GM23338 (cell line): ENCODE measurements at regions not wholly inside any gene's neighbourhood (a gene's known extent, or its start where the extent isn't known, plus 50 kb on each side); places are given as distances from the start of the nearest gene placed in this dataset.

Experiments
- ATAC-seq: fragments of 200-7000 bp; cut with Tn5 transposase; 3 replicates; pipeline ENCODE4 v1.9.1; 2020
- DNase-seq: peaks from one replicate; pipeline ENCODE4 v3.0.0-alpha.2; 2015; ENCODE audit warnings: low spot score
- H2AFZ ChIP-seq: fragments of 200-600 bp; sonication (generic); 2 replicates; pipeline ENCODE4 v1.8.0; 2016; ENCODE audit warnings: antibody characterized with exemption, mild to moderate bottlenecking, moderate library complexity
- H3F3A ChIP-seq: fragments of 200-600 bp; sonication (generic); replicated peaks from 2 replicates; pipeline ENCODE4 v1.8.0; 2017; ENCODE audit warnings: antibody characterized with exemption, mixed run types, low read depth
- H3K27ac ChIP-seq: fragments of 200-600 bp; sonication (generic); 2 replicates; pipeline ENCODE4 v1.6.1; 2016; ENCODE audit warnings: low read depth
- H3K27me3 ChIP-seq: fragments of 200-600 bp; sonication (generic); 2 replicates; pipeline ENCODE4 v1.8.0; 2016; ENCODE audit warnings: mild to moderate bottlenecking, mixed run types, moderate library complexity; ENCODE audit not compliant: insufficient read depth
- H3K36me3 ChIP-seq: fragments of 200-600 bp; sonication (generic); 2 replicates; pipeline ENCODE4 v1.8.0; 2016; ENCODE audit warnings: mild to moderate bottlenecking; ENCODE audit not compliant: insufficient read depth
- H3K4me1 ChIP-seq: fragments of 200-600 bp; sonication (generic); 2 replicates; pipeline ENCODE4 v1.8.0; 2016; ENCODE audit warnings: mild to moderate bottlenecking, moderate library complexity; ENCODE audit not compliant: insufficient read depth
- H3K4me2 ChIP-seq: fragments of 200-600 bp; sonication (generic); 2 replicates; pipeline ENCODE4 v1.7.1; 2017; ENCODE audit warnings: mixed run types
- H3K4me3 ChIP-seq: fragments of 200-600 bp; sonication (generic); 2 replicates; pipeline ENCODE4 v1.6.1; 2016; ENCODE audit warnings: mixed run types
- H3K79me2 ChIP-seq: fragments of 200-600 bp; sonication (generic); replicated peaks from 2 replicates; pipeline ENCODE4 v1.8.0; 2017; ENCODE audit warnings: mild to moderate bottlenecking; ENCODE audit not compliant: insufficient read depth
- H3K9me2 ChIP-seq: fragments of 200-600 bp; sonication (generic); 2 replicates; pipeline ENCODE4 v1.8.0; 2017; ENCODE audit not compliant: insufficient read depth
- H4K20me1 ChIP-seq: fragments of 200-600 bp; sonication (generic); replicated peaks from 2 replicates; pipeline ENCODE4 v1.8.0; 2017; ENCODE audit warnings: mild to moderate bottlenecking; ENCODE audit not compliant: insufficient read depth
- H3K27ac Mint-ChIP-seq: 2 replicates; pipeline ENCODE4 v1.8.0; 2020; ENCODE audit warnings: inconsistent platforms, mild to moderate bottlenecking, moderate library complexity, mixed read lengths
- H3K27me3 Mint-ChIP-seq: 3 replicates; pipeline ENCODE4 v1.8.0; 2022; ENCODE audit warnings: low read depth, mild to moderate bottlenecking, moderate library complexity, mixed read lengths, inconsistent platforms; ENCODE audit not compliant: insufficient read depth, poor library complexity
- H3K36me3 Mint-ChIP-seq: 3 replicates; pipeline ENCODE4 v1.8.0; 2021; ENCODE audit warnings: low read depth, mild to moderate bottlenecking, inconsistent platforms, moderate library complexity, mixed read lengths
- H3K4me1 Mint-ChIP-seq: 3 replicates; pipeline ENCODE4 v1.8.0; 2020; ENCODE audit warnings: mild to moderate bottlenecking, inconsistent platforms, mixed read lengths
- H3K4me3 Mint-ChIP-seq: 3 replicates; pipeline ENCODE4 v1.8.0; 2021; ENCODE audit warnings: moderate library complexity, mild to moderate bottlenecking, inconsistent platforms, mixed read lengths
- H3K9me3 Mint-ChIP-seq: 3 replicates; pipeline ENCODE4 v1.8.0; 2020; ENCODE audit warnings: moderate library complexity, mild to moderate bottlenecking, inconsistent platforms, mixed read lengths
- EZH2 ChIP-seq: fragments of 200-600 bp; sonication (generic); IDR thresholded peaks from one replicate; pipeline ENCODE4 v1.8.0; 2017; ENCODE audit warnings: antibody characterized with exemption, mild to moderate bottlenecking, low read depth; ENCODE audit not compliant: unreplicated experiment
- EZH2phosphoT487 ChIP-seq: fragments of 200-600 bp; sonication (generic); IDR thresholded peaks from one replicate; pipeline ENCODE4 v1.8.1; 2018; ENCODE audit warnings: antibody characterized with exemption; ENCODE audit not compliant: unreplicated experiment
- JUNB ChIP-seq: IDR thresholded peaks from one replicate; pipeline ENCODE4 v1.6.1; 2016; ENCODE audit warnings: antibody characterized with exemption; ENCODE audit not compliant: unreplicated experiment
- POLR2AphosphoS5 ChIP-seq: IDR thresholded peaks from 2 replicates; pipeline ENCODE4 v1.6.1; 2016; ENCODE audit warnings: antibody characterized with exemption, low read depth
- REST ChIP-seq: IDR thresholded peaks from one replicate; pipeline ENCODE4 v1.6.1; 2018; ENCODE audit warnings: antibody characterized with exemption; ENCODE audit not compliant: unreplicated experiment
- ZNF462 ChIP-seq: fragments of 250-450 bp; sonication (Bioruptor Pico); IDR thresholded peaks from 2 replicates; pipeline ENCODE4 v1.5.0; 2020; ENCODE audit warnings: mild to moderate bottlenecking, moderate library complexity

GRCh38 chr4:18441676-18442075, 420.1 kb upstream of the LCORL start (continued):
- TF ChIP-seq ZNF462 (CRISPR knock-in tag) (no peak), EZH2 (no peak), REST (no peak)

GRCh38 chr4:18441203-18441590, 419.6 kb upstream of the LCORL start:
- H3K4me3 ChIP-seq, result no peak overlapping the region
- no peak overlapping the region for H2AFZ ChIP-seq
- peaks cover 10% of the 10 kb centered on the region for H3K9me3 Mint-ChIP-seq
- peaks cover 9% of the 10 kb centered on the region; the same call in 1 of the 3 replicates for H3K36me3 Mint-ChIP-seq
- ATAC-seq (no peak), DNase-seq (no peak)
- H3K27me3 Mint-ChIP-seq, result peaks cover 4% of the 10 kb centered on the region
- no peaks in the 10 kb centered on the region for H3K27me3 ChIP-seq
- peaks cover 6% of the 10 kb centered on the region; the same call in 1 of the 2 replicates for H3K4me1 ChIP-seq
- H4K20me1 ChIP-seq, result no peaks in the 10 kb centered on the region
- peaks cover 10% of the 10 kb centered on the region for H3K4me1 Mint-ChIP-seq
- H3K27ac ChIP-seq, result no peak overlapping the region
- no peak overlapping the region for H3K27ac Mint-ChIP-seq
- no peaks in the 10 kb centered on the region for H3F3A ChIP-seq
- no peaks in the 10 kb centered on the region for H3K9me2 ChIP-seq
- 0 out of 2 replicates have a peak overlapping the region, but pooled peaks have one; percentile 17 for H3K4me2 ChIP-seq
- H3K4me3 Mint-ChIP-seq, result no peak overlapping the region
- H3K79me2 ChIP-seq, result no peaks in the 10 kb centered on the region
- no peaks in the 10 kb centered on the region; the same call in 1 of the 2 replicates for H3K36me3 ChIP-seq
- TF ChIP-seq EZH2phosphoT487 (no peak), JUNB (no peak), POLR2AphosphoS5 (no peak), ZNF462 (CRISPR knock-in tag) (no peak)
